Transverse colon (tissue), 4 donors: ENCODE measurements at regions not wholly inside any gene's neighbourhood (a gene's known extent, or its start where the extent isn't known, plus 50 kb on each side); places are given as distances from the start of the nearest gene placed in this dataset.

Experiments
- small RNA-seq, 4 donors: library from RNA; depleted of rRNA; stranded (forward); fragments of <200 nt; gene quantifications; one replicate each; pipeline ENCODE3, GENCODE V24; 2016

Small RNA genes in the stretch of these regions (small RNA-seq; reads per million reads assigned to genes)
- gene MIR5191: 0 to 0.42 (median 0.09) reads per million in 4 donors
- 0 reads per million in 4 donors for gene RNU6-501P
